WERI-Rb-1 (cell line): ENCODE measurements at regions not wholly inside any gene's neighbourhood (a gene's known extent, or its start where the extent isn't known, plus 50 kb on each side); places are given as distances from the start of the nearest gene placed in this dataset.
A peak's percentile ranks its signal among the peaks of the same experiment; 100 is the strongest.

ENCODE experiments used
- DNase-seq: peaks from one replicate; pipeline ENCODE4 v3.0.0-alpha.2; 2020
- H3K27ac ChIP-seq: fragments of 250-450 bp; sonication (Bioruptor Pico); 2 replicates; pipeline ENCODE4 v1.5.1; 2020; ENCODE audit warnings: mild to moderate bottlenecking, moderate library complexity
- H3K27me3 ChIP-seq: fragments of 250-450 bp; sonication (Bioruptor Pico); 2 replicates; pipeline ENCODE4 v1.5.1; 2021; ENCODE audit warnings: mild to moderate bottlenecking, low read depth, moderate library complexity; ENCODE audit not compliant: insufficient read depth, severe bottlenecking
- H3K36me3 ChIP-seq: fragments of 250-450 bp; sonication (Bioruptor Pico); 2 replicates; pipeline ENCODE4 v1.5.1; 2020; ENCODE audit warnings: mild to moderate bottlenecking, moderate library complexity
- H3K4me3 ChIP-seq: 2 replicates; pipeline ENCODE4 v1.5.1; 2011; ENCODE audit warnings: low read depth, mild to moderate bottlenecking, control low read depth, low read length
- H3K9me3 ChIP-seq: fragments of 250-450 bp; sonication (Bioruptor Pico); 2 replicates; pipeline ENCODE4 v1.5.1; 2021; ENCODE audit warnings: mild to moderate bottlenecking, moderate library complexity; ENCODE audit not compliant: severe bottlenecking
- TF ChIP-seq, protein P1 (sequence below): IDR thresholded peaks from 2 replicates; pipeline ENCODE4 v1.5.1; 2011; ENCODE audit warnings: low read depth, mild to moderate bottlenecking, control low read depth, inconsistent platforms, low read length

DNA sequence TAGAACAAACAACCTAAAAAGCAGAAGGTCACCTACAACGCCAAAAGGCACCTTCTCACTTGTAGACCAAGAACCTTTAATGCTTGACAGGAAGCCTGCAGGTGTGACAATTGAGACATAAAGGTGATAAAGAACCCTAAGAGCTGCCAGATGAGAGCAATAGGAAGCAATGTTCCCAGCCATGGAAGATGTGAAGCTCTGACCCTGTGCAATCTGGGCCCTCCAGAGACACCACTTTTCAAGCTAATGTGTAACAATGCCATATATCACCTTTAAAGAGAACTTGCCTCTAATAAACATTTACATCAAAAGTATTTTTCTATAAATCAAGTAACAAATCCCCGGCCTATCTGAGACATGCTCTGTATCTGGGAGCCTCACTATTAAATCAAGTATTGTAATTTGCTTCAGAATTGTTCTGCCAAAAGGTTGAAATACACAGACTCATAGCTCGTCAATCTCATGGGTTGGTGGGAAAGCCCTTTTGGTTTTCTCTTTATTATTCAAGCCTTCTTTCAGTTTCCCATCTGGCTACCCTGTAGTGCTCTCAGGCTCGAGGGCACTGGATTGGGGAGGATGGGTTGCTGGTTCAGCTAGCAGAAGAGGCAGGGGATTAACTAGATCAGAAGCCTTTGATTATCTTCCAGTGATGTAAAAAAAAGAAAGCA lies 368.9 kb downstream of the BUD13 start:
- Histone ChIP-seq H3K4me3 (0 out of 2 replicates have a peak overlapping the region, but pooled peaks have one; percentile 2), H3K36me3 (no peaks in the 10 kb centered on the region), H3K9me3 (no peaks in the 10 kb centered on the region), H3K27ac (peak overlapping the region; percentile 79), H3K27me3 (no peaks in the 10 kb centered on the region)
- TF ChIP-seq, protein P1, sequence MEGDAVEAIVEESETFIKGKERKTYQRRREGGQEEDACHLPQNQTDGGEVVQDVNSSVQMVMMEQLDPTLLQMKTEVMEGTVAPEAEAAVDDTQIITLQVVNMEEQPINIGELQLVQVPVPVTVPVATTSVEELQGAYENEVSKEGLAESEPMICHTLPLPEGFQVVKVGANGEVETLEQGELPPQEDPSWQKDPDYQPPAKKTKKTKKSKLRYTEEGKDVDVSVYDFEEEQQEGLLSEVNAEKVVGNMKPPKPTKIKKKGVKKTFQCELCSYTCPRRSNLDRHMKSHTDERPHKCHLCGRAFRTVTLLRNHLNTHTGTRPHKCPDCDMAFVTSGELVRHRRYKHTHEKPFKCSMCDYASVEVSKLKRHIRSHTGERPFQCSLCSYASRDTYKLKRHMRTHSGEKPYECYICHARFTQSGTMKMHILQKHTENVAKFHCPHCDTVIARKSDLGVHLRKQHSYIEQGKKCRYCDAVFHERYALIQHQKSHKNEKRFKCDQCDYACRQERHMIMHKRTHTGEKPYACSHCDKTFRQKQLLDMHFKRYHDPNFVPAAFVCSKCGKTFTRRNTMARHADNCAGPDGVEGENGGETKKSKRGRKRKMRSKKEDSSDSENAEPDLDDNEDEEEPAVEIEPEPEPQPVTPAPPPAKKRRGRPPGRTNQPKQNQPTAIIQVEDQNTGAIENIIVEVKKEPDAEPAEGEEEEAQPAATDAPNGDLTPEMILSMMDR, result no peak
- peak; percentile 86 for DNase-seq

GRCh38 chr11:116400081-116400480 lies 372.7 kb downstream of the BUD13 start:
- DNase-seq, result no peak
- Histone ChIP-seq H3K27ac (no peak overlapping the region), H3K36me3 (no peaks in the 10 kb centered on the region), H3K27me3 (no peaks in the 10 kb centered on the region), H3K9me3 (no peaks in the 10 kb centered on the region), H3K4me3 (no peak overlapping the region)
- TF ChIP-seq, protein P1, result no peak

GRCh38 chr11:116397602-116398084 lies 375.1 kb downstream of the BUD13 start:
- TF ChIP-seq, protein P1, result no peak
- H3K27me3 ChIP-seq, result no peaks in the 10 kb centered on the region
- H3K27ac ChIP-seq, result no peak overlapping the region
- H3K4me3 ChIP-seq, result no peak overlapping the region
- no peaks in the 10 kb centered on the region for H3K36me3 ChIP-seq
- DNase-seq, result no peak
- peaks cover 7% of the 10 kb centered on the region for H3K9me3 ChIP-seq

- no peak overlapping the region for H3K27ac ChIP-seq
- H3K36me3 ChIP-seq, result no peaks in the 10 kb centered on the region
- no peaks in the 10 kb centered on the region for H3K27me3 ChIP-seq
- TF ChIP-seq, protein P1, result no peak
- peaks cover 7% of the 10 kb centered on the region for H3K9me3 ChIP-seq
- no peak for DNase-seq
- H3K4me3 ChIP-seq, result no peak overlapping the region
Observed at GRCh38 chr11:116396331-116396730, 376.5 kb downstream of the BUD13 start.

DNA sequence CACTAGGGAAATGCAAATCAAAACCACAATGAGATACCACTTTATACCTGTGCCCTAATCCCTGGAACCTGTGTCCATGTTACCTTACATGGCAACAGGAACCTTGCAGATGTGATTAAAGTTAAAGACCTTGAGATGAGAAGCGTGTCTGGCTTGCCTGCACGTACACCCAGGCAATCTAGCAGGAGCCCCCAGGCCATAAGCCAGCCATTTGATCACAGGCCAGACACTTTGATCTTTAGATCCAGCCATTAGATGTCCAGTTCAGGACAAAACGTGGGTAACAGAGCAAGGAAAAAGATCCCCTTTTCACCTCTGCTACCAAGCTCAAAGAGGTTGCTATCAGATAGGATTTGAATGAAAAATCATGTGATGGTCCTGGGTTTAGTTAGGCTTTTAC lies 378.8 kb downstream of the BUD13 start:
- no peaks in the 10 kb centered on the region for H3K27me3 ChIP-seq
- TF ChIP-seq, protein P1, result no peak

GRCh38 chr11:116390963-116391362 lies 381.8 kb downstream of the BUD13 start:
- DNase-seq, result no peak
- Histone ChIP-seq H3K27me3 (no peaks in the 10 kb centered on the region), H3K9me3 (peaks cover 7% of the 10 kb centered on the region), H3K4me3 (no peak overlapping the region), H3K27ac (no peak overlapping the region), H3K36me3 (no peaks in the 10 kb centered on the region)
- TF ChIP-seq, protein P1, result no peak

More for the DNA sequence above, 378.8 kb downstream of the BUD13 start:
- Histone ChIP-seq H3K36me3 (no peaks in the 10 kb centered on the region), H3K4me3 (no peak overlapping the region), H3K9me3 (peaks cover 7% of the 10 kb centered on the region), H3K27ac (no peak overlapping the region)
- no peak for DNase-seq
